HPDE6-E6E7 (cell line): ENCODE measurements at regions not wholly inside any gene's neighbourhood (a gene's known extent, or its start where the extent isn't known, plus 50 kb on each side); places are given as distances from the start of the nearest gene placed in this dataset.
"Not testable (repeated sequence)": the region's sequence is repeated elsewhere in the genome, so short reads cannot be mapped to it uniquely, and the experiment has no call there.

Experiments used
- DNase-seq: peaks from one replicate; pipeline ENCODE4 v3.0.0; 2011; ENCODE audit warnings: missing footprints; ENCODE audit errors: extremely low spot score

- no peak for DNase-seq
Observed at GRCh38 chr4:122100508-122100907, 51.6 kb upstream of the BLTP1 start.

GRCh38 chr4:122099896-122100295 lies 52.2 kb upstream of the BLTP1 start:
- no peak for DNase-seq

DNA sequence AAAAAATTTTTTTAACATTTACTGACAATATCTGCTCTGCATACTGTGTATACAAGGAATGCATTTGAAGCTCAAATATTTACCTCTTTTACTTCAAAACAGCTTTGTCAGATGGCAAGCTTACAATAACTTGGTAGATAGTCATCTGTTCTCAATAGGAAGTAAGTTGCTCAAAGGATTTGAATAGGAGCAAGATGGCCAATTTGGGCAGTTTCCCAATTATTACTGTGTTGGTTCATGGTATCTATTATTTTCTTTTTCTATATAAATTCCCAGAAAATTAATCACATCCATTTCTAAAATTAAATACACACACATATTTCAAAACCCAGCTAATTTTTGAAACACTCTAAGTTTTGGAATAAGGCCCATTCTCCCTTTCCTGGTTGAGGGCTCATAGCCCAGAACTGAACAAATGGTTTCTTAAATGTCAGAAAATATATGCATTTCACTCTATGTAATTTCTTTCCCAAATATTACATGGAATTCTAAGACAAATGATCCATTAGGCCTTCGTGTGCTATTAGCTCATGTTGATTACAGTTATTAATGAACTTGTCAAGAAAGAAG lies 60.2 kb upstream of the BLTP1 start:
- no peak for DNase-seq

GRCh38 chr4:122091397-122091796 lies 60.7 kb upstream of the BLTP1 start:
- DNase-seq: no peak

GRCh38 chr4:122090989-122091388 lies 61.1 kb upstream of the BLTP1 start:
- no peak for DNase-seq

DNA sequence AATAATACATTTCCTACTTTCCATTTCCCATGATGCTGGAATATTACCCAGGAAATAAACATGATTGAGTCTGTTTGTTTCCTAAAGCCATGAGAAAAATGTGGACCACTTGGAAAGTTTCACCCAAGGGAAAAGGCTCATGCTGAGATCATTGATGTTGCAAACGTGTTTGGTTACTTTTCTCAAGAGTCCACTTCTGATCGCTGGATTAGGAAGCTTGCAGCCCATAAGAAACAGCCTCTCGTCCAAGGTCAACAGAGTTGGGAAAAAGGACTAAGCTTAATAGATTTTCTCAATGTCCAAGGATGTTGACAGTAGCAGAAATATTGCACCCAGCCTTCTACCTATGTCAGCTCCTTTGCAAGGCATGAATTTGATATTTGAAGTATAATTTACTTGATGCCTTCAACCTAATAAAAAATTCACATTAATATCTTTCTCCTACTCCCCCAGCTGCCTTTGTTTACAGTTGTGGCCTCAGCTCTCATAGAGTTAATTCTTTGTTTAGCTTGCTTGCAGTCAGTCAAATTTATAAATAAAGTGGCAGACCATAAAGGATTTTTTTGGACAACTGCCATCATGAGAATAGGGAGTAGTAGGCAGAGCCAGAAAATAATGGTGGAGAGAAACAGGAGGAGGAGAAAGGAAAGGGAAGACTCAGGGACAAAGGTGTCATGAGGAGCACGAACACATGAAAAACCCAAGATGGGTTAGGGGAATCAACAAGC lies 65.6 kb upstream of the BLTP1 start:
- DNase-seq: no peak

DNA sequence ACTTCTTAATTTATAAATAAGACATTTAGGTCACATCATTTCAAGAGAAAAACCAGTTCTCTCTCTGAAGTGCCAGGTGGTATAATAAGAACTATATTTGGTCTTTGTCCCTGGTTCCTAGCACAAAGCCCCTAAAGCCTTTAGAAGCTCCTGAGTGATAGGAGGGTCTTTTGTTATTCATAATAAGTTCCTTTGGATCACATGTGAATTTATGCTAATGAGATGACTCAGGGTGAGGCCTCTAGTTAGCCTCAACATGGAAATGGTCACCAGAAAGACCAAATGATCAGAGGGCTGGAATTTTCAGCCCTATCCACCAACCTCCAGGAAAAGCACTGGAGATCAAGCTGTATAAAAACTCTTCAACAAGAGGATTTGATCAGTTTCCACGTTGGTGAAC lies 68.1 kb upstream of the BLTP1 start:
- no peak for DNase-seq

GRCh38 chr4:122083351-122083750 lies 68.8 kb upstream of the BLTP1 start:
- no peak for DNase-seq

- DNase-seq: no peak
Observed at GRCh38 chr4:122082661-122083060, 69.5 kb upstream of the BLTP1 start.

DNA sequence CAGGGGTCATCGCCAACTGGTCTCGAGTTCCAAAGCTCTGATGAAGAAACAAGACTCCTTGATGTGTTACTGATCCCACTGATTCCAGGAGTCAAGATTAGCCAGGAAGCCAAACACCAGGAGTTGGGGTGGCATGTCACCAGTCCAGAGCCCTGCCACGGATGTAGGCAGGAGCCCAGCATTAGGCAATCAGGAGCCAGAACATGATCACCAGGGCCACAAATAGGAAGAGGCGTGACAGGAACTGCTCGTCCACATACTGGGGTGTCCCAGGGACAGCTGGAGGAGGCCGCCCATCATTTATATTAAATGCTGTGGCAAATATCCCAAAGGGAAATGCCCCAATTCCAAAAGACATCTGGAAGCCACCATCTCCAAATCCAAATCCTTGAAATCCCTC lies 74.5 kb upstream of the BLTP1 start:
- not testable (repeated sequence) for DNase-seq

- DNase-seq: not testable (repeated sequence)
Observed at GRCh38 chr4:122076835-122077234, 75.3 kb upstream of the BLTP1 start.

- DNase-seq: no peak
Observed at GRCh38 chr4:122073615-122074014, 78.5 kb upstream of the BLTP1 start.

GRCh38 chr4:122065915-122066314 lies 86.2 kb upstream of the BLTP1 start:
- no peak for DNase-seq

GRCh38 chr4:122065149-122065548 lies 87.0 kb upstream of the BLTP1 start:
- no peak for DNase-seq

GRCh38 chr4:122053186-122053585 lies 98.9 kb upstream of the BLTP1 start:
- DNase-seq: no peak

- DNase-seq: no peak
Observed at GRCh38 chr4:122052677-122053076, 99.5 kb upstream of the BLTP1 start.

GRCh38 chr4:122050841-122051240 lies 99.0 kb upstream of the TRPC3 start:
- no peak for DNase-seq

DNA sequence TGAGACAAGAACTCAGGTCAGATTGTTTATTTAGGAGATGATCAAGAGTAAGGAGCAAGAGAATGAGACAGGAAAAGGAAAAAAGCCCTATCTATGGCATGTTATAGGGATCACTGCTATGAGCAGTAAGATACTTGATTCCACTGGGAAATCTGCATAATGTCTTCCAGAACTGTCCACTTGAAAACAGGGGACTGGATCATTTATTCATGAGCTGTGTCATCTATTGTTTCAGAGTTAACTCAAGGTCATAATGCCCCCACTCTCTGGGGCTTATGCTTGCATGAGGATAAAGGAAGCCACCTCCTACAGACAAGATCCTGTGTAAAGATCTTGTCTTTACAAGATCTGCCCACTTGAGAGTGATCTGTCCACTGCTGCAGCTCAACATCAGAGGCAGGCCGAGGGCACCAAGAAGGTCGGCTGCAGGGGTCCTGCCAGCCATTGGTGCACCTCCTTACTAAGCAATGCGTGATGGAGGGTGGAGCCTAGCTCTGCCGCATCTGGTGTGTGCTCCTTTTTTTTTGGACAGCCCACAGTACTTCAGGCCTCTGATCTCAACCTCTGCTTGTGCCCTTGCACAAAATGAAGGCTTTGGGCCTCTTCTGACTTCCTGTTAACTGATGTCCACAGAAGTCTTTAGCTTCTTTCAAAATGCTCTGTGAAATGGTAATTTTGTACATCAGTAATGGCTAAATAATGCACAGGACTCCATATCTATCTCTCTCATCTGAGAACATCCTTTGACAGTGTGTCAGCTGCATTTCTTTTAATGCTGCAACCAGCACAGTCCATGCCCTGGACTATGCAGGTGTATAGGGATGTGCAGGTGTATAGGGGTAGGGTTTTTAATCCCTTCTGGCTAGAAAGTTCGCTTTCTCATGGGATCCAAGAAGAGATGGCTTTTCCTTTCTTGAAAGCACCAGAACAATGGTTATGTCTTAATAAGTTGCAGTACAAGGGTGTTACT lies 95.9 kb upstream of the TRPC3 start:
- DNase-seq: no peak

GRCh38 chr4:122046255-122046654 lies 94.4 kb upstream of the TRPC3 start:
- no peak for DNase-seq

DNA sequence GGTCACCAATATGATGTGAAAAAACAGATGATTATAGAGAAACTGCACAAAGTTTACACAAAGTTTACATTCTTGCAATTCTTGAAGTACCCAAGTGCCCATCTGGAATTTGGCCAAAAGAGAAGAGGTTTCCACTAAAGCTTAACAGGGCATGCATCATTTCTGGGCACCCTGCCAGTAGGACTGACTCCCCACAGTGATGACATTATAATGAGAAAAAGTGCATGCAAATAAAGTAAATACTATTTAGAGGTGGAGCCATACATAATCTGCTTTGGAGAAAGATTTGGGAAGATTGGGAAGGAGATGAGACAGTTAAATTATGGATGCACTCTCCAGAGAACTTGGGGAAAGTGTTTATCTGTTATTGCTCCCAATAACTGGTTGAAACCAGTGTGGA lies 93.7 kb upstream of the TRPC3 start:
- DNase-seq: peak; percentile 29

- DNase-seq: no peak
Observed at GRCh38 chr4:122044501-122044900, 92.6 kb upstream of the TRPC3 start.

GRCh38 chr4:122041312-122041711 lies 89.5 kb upstream of the TRPC3 start:
- no peak for DNase-seq

DNA sequence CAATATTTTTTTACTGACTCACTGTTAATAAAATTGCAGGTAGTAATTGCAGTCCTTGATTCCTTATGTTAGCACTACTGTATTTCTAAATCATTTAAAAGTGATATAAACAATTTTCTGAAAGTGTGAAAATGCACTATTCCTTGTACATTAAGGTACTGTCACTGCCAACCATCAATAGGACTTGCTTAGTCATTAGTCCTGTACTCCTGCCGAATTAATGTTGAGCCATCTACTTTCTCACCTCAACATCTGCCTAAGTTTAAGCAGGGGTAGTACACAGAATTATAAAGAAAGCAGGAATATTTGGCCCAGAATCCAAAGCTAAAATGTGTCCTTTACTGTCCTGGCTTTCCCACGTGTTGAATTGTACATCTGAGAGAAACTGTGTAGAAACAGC lies 87.0 kb upstream of the TRPC3 start:
- no peak for DNase-seq
